SJCRH30 (cell line): ENCODE measurements at regions not wholly inside any gene's neighbourhood (a gene's known extent, or its start where the extent isn't known, plus 50 kb on each side); places are given as distances from the start of the nearest gene placed in this dataset.

Experiments used
- DNase-seq, 2 experiments: peaks; one replicate each; pipeline ENCODE4 v3.0.0-alpha.2; 2015 to 2020
- H3K27ac ChIP-seq: fragments of 250-450 bp; sonication (Bioruptor Pico); 2 replicates; pipeline ENCODE4 v1.5.1; 2020; ENCODE audit warnings: mild to moderate bottlenecking, moderate library complexity
- H3K27me3 ChIP-seq: fragments of 250-450 bp; sonication (Bioruptor Pico); 2 replicates; pipeline ENCODE4 v1.5.1; 2020; ENCODE audit warnings: mild to moderate bottlenecking, moderate library complexity
- H3K36me3 ChIP-seq: fragments of 250-450 bp; sonication (Bioruptor Pico); 2 replicates; pipeline ENCODE4 v1.5.1; 2020; ENCODE audit warnings: mild to moderate bottlenecking, moderate library complexity
- H3K4me1 ChIP-seq: fragments of 250-450 bp; sonication (Bioruptor Pico); 2 replicates; pipeline ENCODE4 v1.5.1; 2020; ENCODE audit warnings: mild to moderate bottlenecking, moderate library complexity
- H3K4me3 ChIP-seq: fragments of 250-450 bp; sonication (Bioruptor Pico); 2 replicates; pipeline ENCODE4 v1.5.1; 2020; ENCODE audit warnings: mild to moderate bottlenecking, moderate library complexity
- H3K9me3 ChIP-seq: fragments of 250-450 bp; sonication (Bioruptor Pico); replicated peaks from 2 replicates; pipeline ENCODE4 v1.5.1; 2020; ENCODE audit warnings: mild to moderate bottlenecking, moderate library complexity

- Histone ChIP-seq H3K4me1 (no peaks in the 10 kb centered on the region; the same call in 1 of the 2 replicates), H3K4me3 (no peak overlapping the region), H3K27ac (no peak overlapping the region), H3K36me3 (no peaks in the 10 kb centered on the region), H3K9me3 (peaks cover 2% of the 10 kb centered on the region), H3K27me3 (no peaks in the 10 kb centered on the region)
- peak in 1 of 2 experiments; percentile 55 for DNase-seq
These were observed 164.3 kb upstream of the MLN start for GRCh38 chr6:33967966-33968724.

DNA sequence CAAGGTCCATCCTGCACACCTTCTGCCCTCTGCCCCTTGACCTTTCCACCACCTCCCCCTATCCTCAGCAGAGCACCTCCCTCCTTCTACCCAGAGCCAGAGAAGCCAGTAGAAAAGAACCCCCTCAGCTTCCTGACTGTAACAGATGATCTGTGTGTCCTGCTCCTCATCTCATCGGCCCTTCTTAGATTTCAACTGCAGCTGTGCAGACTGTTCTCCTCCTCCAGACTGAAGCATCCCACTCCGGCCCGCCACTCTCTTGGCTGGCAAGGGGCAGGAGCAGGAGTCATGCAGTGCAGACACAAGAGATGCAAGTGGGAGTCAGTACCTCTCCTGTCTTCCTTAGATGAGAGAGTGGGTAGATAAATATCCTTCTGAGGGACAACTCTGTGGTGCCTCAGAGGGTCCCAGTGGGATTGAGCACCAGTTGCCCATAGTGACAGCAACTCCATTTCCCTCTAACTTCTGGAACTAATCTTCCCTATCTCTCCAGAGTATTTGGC is 163.5 kb upstream of the MLN start:
- Histone ChIP-seq H3K4me1 (no peaks in the 10 kb centered on the region; the same call in 1 of the 2 replicates), H3K4me3 (no peak overlapping the region), H3K27me3 (no peaks in the 10 kb centered on the region), H3K9me3 (peaks cover 2% of the 10 kb centered on the region), H3K36me3 (no peaks in the 10 kb centered on the region), H3K27ac (no peak overlapping the region)
- peak; percentile 20 to 44 for DNase-seq

DNA sequence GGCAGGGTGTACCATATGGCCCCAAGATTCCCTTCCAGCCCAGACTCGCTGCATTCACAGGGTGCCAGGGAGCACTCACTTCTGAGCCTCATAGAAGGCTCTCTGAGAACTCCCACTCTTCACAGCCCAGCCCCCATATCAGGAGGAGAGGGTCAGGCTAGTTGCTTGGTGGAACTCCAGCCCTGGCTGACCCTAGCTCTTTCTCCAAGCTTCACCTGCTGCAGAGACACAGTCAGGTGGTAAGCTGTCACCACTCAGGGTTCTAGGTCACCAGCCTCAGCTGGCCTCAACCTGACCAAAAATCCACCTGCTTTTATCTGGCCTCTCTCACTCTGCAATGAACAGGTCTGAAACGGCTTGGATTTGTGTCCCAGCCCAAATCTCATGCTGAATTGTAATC is 162.7 kb upstream of the MLN start:
- H3K4me3 ChIP-seq, result no peak overlapping the region
- DNase-seq, result no peak
- no peak overlapping the region for H3K27ac ChIP-seq
- H3K4me1 ChIP-seq, result no peaks in the 10 kb centered on the region; the same call in 1 of the 2 replicates
- no peaks in the 10 kb centered on the region; the same call in none of the 2 replicates for H3K9me3 ChIP-seq
- no peaks in the 10 kb centered on the region for H3K36me3 ChIP-seq
- H3K27me3 ChIP-seq, result no peaks in the 10 kb centered on the region

DNA sequence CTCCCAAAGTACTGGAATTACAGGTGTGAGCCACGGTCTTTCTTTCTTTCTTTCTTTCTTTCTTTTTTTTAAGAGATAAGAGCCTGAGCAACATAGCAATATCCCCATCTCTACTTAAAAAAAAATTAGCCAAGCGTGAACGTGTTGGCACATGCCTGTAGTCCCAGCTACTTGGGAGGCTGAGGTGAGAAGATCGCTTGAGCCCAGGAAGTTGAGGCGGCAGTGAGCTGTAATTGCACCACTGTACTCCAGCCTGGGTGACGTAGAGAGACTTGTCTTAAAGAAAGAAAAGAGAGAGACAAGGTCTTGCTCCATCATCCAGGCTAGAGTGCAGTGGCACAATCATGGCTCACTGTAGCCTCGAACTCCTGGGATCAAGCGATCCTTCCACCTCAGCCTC is 162.0 kb upstream of the MLN start:
- H3K27ac ChIP-seq, result no peak overlapping the region
- no peaks in the 10 kb centered on the region for H3K27me3 ChIP-seq
- no peak for DNase-seq
- no peak overlapping the region for H3K4me3 ChIP-seq
- H3K4me1 ChIP-seq, result no peaks in the 10 kb centered on the region; the same call in 1 of the 2 replicates
- no peaks in the 10 kb centered on the region for H3K9me3 ChIP-seq
- no peaks in the 10 kb centered on the region for H3K36me3 ChIP-seq

- Histone ChIP-seq H3K4me3 (no peak overlapping the region), H3K36me3 (no peaks in the 10 kb centered on the region), H3K27me3 (no peaks in the 10 kb centered on the region), H3K9me3 (no peaks in the 10 kb centered on the region), H3K4me1 (no peaks in the 10 kb centered on the region; the same call in 1 of the 2 replicates), H3K27ac (no peak overlapping the region)
- DNase-seq, result no peak
These were observed 160.6 kb upstream of the MLN start for GRCh38 chr6:33964387-33964786.

GRCh38 chr6:33963136-33963750 is 159.4 kb upstream of the MLN start:
- no peaks in the 10 kb centered on the region for H3K36me3 ChIP-seq
- no peak overlapping the region for H3K4me3 ChIP-seq
- no peak for DNase-seq
- H3K27ac ChIP-seq, result no peak overlapping the region
- no peaks in the 10 kb centered on the region for H3K9me3 ChIP-seq
- no peaks in the 10 kb centered on the region; the same call in 1 of the 2 replicates for H3K4me1 ChIP-seq
- H3K27me3 ChIP-seq, result no peaks in the 10 kb centered on the region

DNA sequence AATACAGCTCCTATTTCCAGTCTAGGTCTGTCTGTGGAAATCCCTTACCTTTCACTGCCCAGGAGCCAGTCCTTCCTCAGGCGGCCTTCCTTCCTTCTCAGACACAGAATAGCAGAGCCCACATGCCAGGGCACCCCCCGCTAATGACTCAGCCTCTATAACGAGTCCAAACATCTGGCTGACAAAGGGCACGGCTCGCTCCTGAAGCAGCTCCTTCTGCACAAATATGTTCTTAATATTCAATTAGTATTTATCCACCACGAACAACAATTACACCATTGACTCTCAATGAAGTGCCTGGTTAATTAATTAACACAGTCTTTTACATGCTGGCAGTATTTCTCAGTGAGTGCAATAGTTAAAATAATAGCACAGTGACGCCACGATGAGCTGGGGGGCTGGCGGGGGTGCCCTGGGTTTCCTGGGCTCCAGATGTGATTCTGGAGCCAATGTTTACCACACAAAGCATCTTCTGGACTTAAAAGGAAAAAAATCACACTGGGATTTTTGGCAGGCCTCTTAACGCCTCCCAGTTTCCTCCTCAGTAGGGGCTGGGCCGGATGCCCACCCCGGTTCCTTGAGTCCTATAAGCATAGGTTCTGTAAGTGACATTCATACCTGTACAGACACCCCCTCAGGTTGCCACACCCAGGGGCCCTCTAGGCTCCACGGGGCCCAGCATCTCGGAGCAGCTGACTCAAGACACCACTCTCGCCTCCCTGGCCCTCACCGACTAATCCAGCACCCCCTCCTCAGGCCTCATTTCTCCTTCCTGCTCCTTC is 158.6 kb upstream of the MLN start:
- Histone ChIP-seq H3K9me3 (no peaks in the 10 kb centered on the region), H3K27me3 (no peaks in the 10 kb centered on the region), H3K4me1 (no peaks in the 10 kb centered on the region; the same call in 1 of the 2 replicates), H3K4me3 (no peak overlapping the region), H3K36me3 (no peaks in the 10 kb centered on the region), H3K27ac (no peak overlapping the region)
- DNase-seq, result no peak

- no peak for DNase-seq
- Histone ChIP-seq H3K4me1 (no peaks in the 10 kb centered on the region), H3K27ac (no peak overlapping the region)
These were observed 157.9 kb upstream of the MLN start for GRCh38 chr6:33961691-33962090.

GRCh38 chr6:33960345-33961313 is 156.8 kb upstream of the MLN start:
- Histone ChIP-seq H3K27me3 (no peaks in the 10 kb centered on the region), H3K36me3 (no peaks in the 10 kb centered on the region), H3K27ac (no peak overlapping the region), H3K4me3 (no peak overlapping the region), H3K9me3 (no peaks in the 10 kb centered on the region), H3K4me1 (no peaks in the 10 kb centered on the region)
- no peak for DNase-seq

More at GRCh38 chr6:33961691-33962090, 157.9 kb upstream of the MLN start:
- Histone ChIP-seq H3K27me3 (no peaks in the 10 kb centered on the region), H3K36me3 (no peaks in the 10 kb centered on the region), H3K4me3 (no peak overlapping the region), H3K9me3 (no peaks in the 10 kb centered on the region)

- no peak overlapping the region for H3K27ac ChIP-seq
- no peak overlapping the region for H3K4me3 ChIP-seq
- H3K9me3 ChIP-seq, result no peaks in the 10 kb centered on the region
- H3K27me3 ChIP-seq, result no peaks in the 10 kb centered on the region
- H3K4me1 ChIP-seq, result no peaks in the 10 kb centered on the region
- DNase-seq, result no peak
- H3K36me3 ChIP-seq, result no peaks in the 10 kb centered on the region
These were observed 156.0 kb upstream of the MLN start for GRCh38 chr6:33959661-33960344.

DNA sequence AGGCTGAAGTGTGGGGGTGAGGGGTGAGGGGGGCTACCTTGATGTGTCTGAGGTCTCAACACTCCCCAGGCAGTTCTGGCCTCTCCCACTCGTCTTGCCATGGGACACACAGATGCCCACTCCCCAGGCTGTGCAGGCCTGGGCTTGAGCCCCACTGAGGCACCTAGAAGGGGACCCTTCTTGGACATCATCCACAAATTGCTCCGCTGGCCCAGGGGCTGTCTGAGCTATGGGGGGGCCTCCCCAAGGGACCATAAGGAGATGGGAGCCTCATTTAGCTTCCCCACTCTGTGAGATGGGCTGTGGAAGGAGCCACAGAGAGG is 155.5 kb upstream of the MLN start:
- no peaks in the 10 kb centered on the region for H3K4me1 ChIP-seq
- no peaks in the 10 kb centered on the region for H3K27me3 ChIP-seq
- H3K27ac ChIP-seq, result no peak overlapping the region
- no peak for DNase-seq
- H3K9me3 ChIP-seq, result no peaks in the 10 kb centered on the region
- no peak overlapping the region for H3K4me3 ChIP-seq
- no peaks in the 10 kb centered on the region for H3K36me3 ChIP-seq

GRCh38 chr6:33958526-33959328 is 154.9 kb upstream of the MLN start:
- Histone ChIP-seq H3K36me3 (no peaks in the 10 kb centered on the region), H3K9me3 (no peaks in the 10 kb centered on the region), H3K4me3 (no peak overlapping the region), H3K27me3 (no peaks in the 10 kb centered on the region), H3K4me1 (no peaks in the 10 kb centered on the region), H3K27ac (no peak overlapping the region)
- peak; percentile 24 to 57 for DNase-seq

- Histone ChIP-seq H3K36me3 (no peaks in the 10 kb centered on the region), H3K9me3 (no peaks in the 10 kb centered on the region), H3K27me3 (no peaks in the 10 kb centered on the region), H3K4me3 (no peak overlapping the region), H3K27ac (no peak overlapping the region), H3K4me1 (no peaks in the 10 kb centered on the region)
- DNase-seq, result no peak
These were observed 154.2 kb upstream of the MLN start for GRCh38 chr6:33957892-33958525.
